ENCODE measurements at regions not wholly inside any gene's neighbourhood (a gene's known extent, or its start where the extent isn't known, plus 50 kb on each side); places are given as distances from the start of the nearest gene placed in this dataset.

- no peak for TF ChIP-seq PRDM4 (CRISPR knock-in tag; IDR thresholded peaks at IDR 0.05; ENCODE audit: borderline replicate concordance)
- no peak for TF ChIP-seq MXI1 (IDR thresholded peaks at IDR 0.05; ENCODE audit: borderline replicate concordance, low read depth, low read length)
- TF ChIP-seq ZNF737 (CRISPR knock-in tag; IDR thresholded peaks at IDR 0.05; ENCODE audit: borderline replicate concordance) = no peak
- TF ChIP-seq CTCF (CRISPR knock-in tag; IDR thresholded peaks at IDR 0.05) = no peak
- TF ChIP-seq KDM6A (CRISPR knock-in tag; IDR thresholded peaks at IDR 0.05; ENCODE audit: low read depth) = no peak
- 0 out of 2 replicates have a peak, but pooled peaks have one; percentile 21 for TF ChIP-seq TP53 (CRISPR knock-in tag; conservative IDR thresholded peaks at IDR 0.05)
- TF ChIP-seq ZUFSP (CRISPR knock-in tag; IDR thresholded peaks at IDR 0.05; ENCODE audit: borderline replicate concordance) = no peak
- TF ChIP-seq RELA (CRISPR knock-in tag; IDR thresholded peaks at IDR 0.05) = no peak
- no peak for TF ChIP-seq KDM1A (CRISPR knock-in tag; IDR thresholded peaks at IDR 0.05)
- TF ChIP-seq NRL (CRISPR knock-in tag; IDR thresholded peaks at IDR 0.05; ENCODE audit: borderline replicate concordance) = 0 out of 2 replicates have a peak, but pooled peaks have one; percentile 11
- TF ChIP-seq NFIB (CRISPR knock-in tag; IDR thresholded peaks at IDR 0.05; ENCODE audit: borderline replicate concordance) = no peak
- no peak for TF ChIP-seq ELK4 (CRISPR knock-in tag; IDR thresholded peaks at IDR 0.05; ENCODE audit: borderline replicate concordance)
- TF ChIP-seq ZNF761 (CRISPR knock-in tag; conservative IDR thresholded peaks at IDR 0.05) = no peak
- peak; percentile 59; the same call in 1 of the 2 replicates for TF ChIP-seq KMT2B (CRISPR knock-in tag; IDR thresholded peaks at IDR 0.05)
- no peak for TF ChIP-seq ZNF879 (CRISPR knock-in tag; IDR thresholded peaks at IDR 0.05)
- TF ChIP-seq GMEB2 (CRISPR knock-in tag; IDR thresholded peaks at IDR 0.05; ENCODE audit: low read depth) = no peak
- TF ChIP-seq TOE1 (CRISPR knock-in tag; IDR thresholded peaks at IDR 0.05) = no peak
Measured at GRCh38 chr9:6703898-6704639, 53.7 kb upstream of the KDM4C start (continued).
